ENCODE measurements at regions not wholly inside any gene's neighbourhood (a gene's known extent, or its start where the extent isn't known, plus 50 kb on each side); places are given as distances from the start of the nearest gene placed in this dataset.

GRCh38 chr9:78898234-78898633 lies 601.3 kb downstream of the PSAT1 start:
- TF ChIP-seq CTCF (conservative IDR thresholded peaks at IDR 0.05 in 1 of 2, IDR thresholded peaks at IDR 0.05 in 1 of 2; ENCODE audit: low read depth in 1 of 2, low read length in 2 of 2) (no peak), EZH2 (IDR thresholded peaks at IDR 0.05; ENCODE audit: low read length, missing control alignments) (no peak)
